AG08395 (cell line): ENCODE measurements at regions not wholly inside any gene's neighbourhood (a gene's known extent, or its start where the extent isn't known, plus 50 kb on each side); places are given as distances from the start of the nearest gene placed in this dataset.

ENCODE experiments used
- DNase-seq: peaks from one replicate; pipeline ENCODE4 v3.0.0; 2012; ENCODE audit warnings: mixed read lengths, low spot score

- no peak for DNase-seq
These were observed 504.2 kb downstream of the ACTL7B start for GRCh38 chr9:108351571-108351970.

GRCh38 chr9:108347463-108348188, 508.2 kb downstream of the ACTL7B start:
- no peak for DNase-seq

- DNase-seq, result no peak
These were observed 510.0 kb downstream of the ACTL7B start for GRCh38 chr9:108345826-108346225.

GRCh38 chr9:108339251-108339650, 516.5 kb downstream of the ACTL7B start:
- DNase-seq, result no peak

- no peak for DNase-seq
These were observed 519.2 kb downstream of the ACTL7B start for GRCh38 chr9:108336575-108336974.

GRCh38 chr9:108333530-108333983, 522.2 kb downstream of the ACTL7B start:
- DNase-seq, result no peak

- DNase-seq, result no peak
These were observed 524.2 kb downstream of the ACTL7B start for GRCh38 chr9:108331596-108331995.

- no peak for DNase-seq
These were observed 530.4 kb downstream of the ACTL7B start for GRCh38 chr9:108325406-108325805.

GRCh38 chr9:108323615-108324014, 532.2 kb downstream of the ACTL7B start:
- no peak for DNase-seq

- no peak for DNase-seq
These were observed 533.3 kb downstream of the ACTL7B start for GRCh38 chr9:108322326-108323098.

- peak; percentile 19 for DNase-seq
These were observed 539.2 kb downstream of the ACTL7B start for GRCh38 chr9:108316630-108317029.

GRCh38 chr9:108316066-108316465, 539.7 kb downstream of the ACTL7B start:
- DNase-seq, result peak; percentile 29

- DNase-seq, result no peak
These were observed 544.0 kb downstream of the ACTL7B start for GRCh38 chr9:108311745-108312144.

GRCh38 chr9:108310202-108310601, 545.6 kb downstream of the ACTL7B start:
- DNase-seq, result no peak

GRCh38 chr9:108300306-108301287, 555.2 kb downstream of the ACTL7B start:
- no peak for DNase-seq

- DNase-seq, result peak; percentile 81
These were observed 558.7 kb downstream of the ACTL7B start for GRCh38 chr9:108297073-108297472.

- DNase-seq, result peak; percentile 72
These were observed 559.7 kb downstream of the ACTL7B start for GRCh38 chr9:108296056-108296455.

- DNase-seq, result no peak
These were observed 564.2 kb downstream of the ACTL7B start for GRCh38 chr9:108291586-108291932.

- peak; percentile 63 for DNase-seq
These were observed 564.8 kb downstream of the ACTL7B start for GRCh38 chr9:108290839-108291585.

- DNase-seq, result no peak
These were observed 569.1 kb downstream of the ACTL7B start for GRCh38 chr9:108286638-108287206.

GRCh38 chr9:108283696-108284095, 572.1 kb downstream of the ACTL7B start:
- DNase-seq, result no peak
